GM10248 (cell line): ENCODE measurements at regions not wholly inside any gene's neighbourhood (a gene's known extent, or its start where the extent isn't known, plus 50 kb on each side); places are given as distances from the start of the nearest gene placed in this dataset.

Experiments used
- CTCF ChIA-PET: fragments of 300-600 bp; sonication (Branson Sonifier 250); formaldehyde crosslinking; extraction: SDS; loops from one replicate; lab custom pipeline; 2021; ENCODE audit warnings: antibody characterized with exemption; lab: Yijun Ruan, JAX
- POLR2A ChIA-PET: fragments of 350-650 bp; sonication (Branson Sonifier 250); formaldehyde crosslinking; extraction: SDS; loops from one replicate; lab custom pipeline; 2020; ENCODE audit warnings: antibody characterized with exemption; lab: Yijun Ruan, JAX
- DNase-seq: peaks from one replicate; pipeline ENCODE4 v3.0.0; 2012; ENCODE audit errors: extremely low spot score
- CTCF ChIP-seq: IDR thresholded peaks from 2 replicates; pipeline ENCODE4 v1.5.1; 2012; ENCODE audit warnings: mild to moderate bottlenecking, low read depth; ENCODE audit errors: extremely low read depth, missing control alignments, control extremely low read depth

DNA sequence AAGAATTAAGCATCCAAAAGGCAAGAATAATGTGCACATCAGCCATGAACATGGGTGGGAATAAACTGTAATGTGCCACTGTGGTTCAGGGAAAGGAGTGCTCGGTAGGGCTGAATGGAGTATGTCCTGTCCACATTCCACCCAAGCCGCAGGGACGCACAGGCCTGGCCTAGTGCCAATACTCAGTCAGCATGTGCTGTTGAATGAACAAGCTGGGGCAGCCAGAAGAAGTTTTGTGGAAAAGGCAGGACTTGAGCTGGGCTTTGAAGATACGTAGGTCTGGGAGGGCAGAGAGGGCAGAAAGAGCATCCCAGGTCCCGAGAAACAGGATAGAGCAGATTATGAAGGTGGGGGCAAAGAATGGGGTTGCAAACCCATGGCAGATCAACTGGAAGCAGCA is 60.0 kb upstream of the PLET1 start:
- ChIA-PET POLR2A (no interaction called here), CTCF (no interaction called here)
- DNase-seq: no peak
- no peak for TF ChIP-seq CTCF

DNA sequence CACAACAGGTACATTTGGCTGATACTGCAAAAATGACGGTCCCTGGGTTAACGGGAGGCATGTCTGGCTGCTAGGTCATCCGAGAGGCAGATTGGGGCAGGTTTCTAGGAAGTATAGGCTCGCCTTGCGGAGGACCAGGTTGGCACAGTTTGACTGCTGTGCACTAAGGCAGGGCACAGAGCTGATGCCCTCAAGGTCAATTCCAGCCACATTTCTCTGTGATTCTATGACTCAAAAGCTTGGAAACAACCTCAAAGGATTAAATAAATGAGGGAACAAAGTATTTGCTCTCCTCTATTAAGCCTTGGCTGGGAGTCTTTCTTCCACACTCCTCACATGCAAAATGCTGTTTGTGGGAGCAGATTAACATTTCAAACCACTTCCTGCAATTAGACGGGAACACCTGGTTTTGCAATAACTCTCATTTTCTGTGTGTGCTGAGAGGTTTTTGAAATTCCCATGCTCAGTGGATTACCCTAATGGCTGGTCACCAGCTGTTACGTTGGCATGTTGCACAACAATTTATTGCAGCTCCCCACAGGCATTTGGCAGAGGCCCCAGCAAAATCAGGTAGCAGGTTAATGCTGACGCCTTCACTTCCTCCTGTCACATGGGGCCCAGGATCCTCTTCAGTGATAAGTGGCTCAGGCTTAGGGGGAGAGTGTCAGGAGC is 61.0 kb upstream of the PLET1 start:
- no peak for DNase-seq
- POLR2A ChIA-PET: no interaction called here
- CTCF ChIA-PET: no interaction called here
- no peak for TF ChIP-seq CTCF

DNA sequence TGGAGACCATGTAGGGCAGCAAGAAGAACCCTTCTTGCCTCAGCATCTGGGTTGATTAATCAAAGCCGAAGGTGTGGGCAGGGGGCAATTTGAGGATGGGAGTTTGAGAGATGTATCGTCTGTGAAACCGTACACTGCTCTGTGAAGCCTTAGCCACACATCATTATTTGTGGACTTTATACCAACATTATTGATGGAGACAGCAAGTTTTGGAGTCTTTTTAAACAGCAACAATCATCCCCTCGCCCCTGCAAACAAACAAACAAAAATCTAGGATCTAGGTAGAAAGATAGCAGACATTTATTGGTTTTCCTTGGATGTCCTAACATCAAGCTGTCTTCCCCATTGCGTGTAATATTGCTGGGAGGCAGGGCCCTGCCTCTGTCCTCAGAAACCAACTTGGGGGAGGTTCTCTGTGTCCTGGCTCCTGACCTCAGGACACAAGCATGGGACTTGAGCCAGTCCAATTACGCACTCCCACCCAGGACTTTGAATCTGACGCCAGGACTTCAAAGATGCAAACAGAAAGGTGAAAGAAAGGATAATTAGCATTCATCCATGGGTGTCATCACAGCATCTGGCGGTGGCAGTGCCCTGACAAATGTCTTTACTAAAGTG is 61.6 kb upstream of the PLET1 start:
- no peak for TF ChIP-seq CTCF
- no peak for DNase-seq
- CTCF ChIA-PET: no interaction called here
- POLR2A ChIA-PET: no interaction called here

DNA sequence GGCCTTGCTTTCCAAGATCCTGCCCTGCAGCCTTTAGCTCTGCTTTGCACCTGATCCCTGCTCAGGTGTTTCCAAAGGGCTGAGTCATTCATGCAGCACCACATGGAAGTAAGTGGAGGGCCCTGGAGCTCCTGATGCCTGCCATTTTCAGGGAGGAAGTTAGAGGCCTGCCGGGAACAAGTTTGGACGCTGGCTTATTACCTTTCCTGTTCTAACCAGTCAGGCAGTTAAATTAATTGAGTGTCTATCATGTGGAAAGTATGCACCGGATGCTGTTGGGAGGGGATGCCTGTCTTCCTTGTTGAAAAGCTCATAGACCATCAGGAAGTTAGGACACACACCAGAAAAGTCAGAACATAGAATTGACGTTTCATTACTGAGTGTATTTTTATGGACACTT is 73.7 kb upstream of the PLET1 start:
- no peak for DNase-seq
- TF ChIP-seq CTCF: no peak
- CTCF ChIA-PET: interaction anchor here (1.6 to 1.9 kb wide), 2 partner anchors 11 to 14 kb away, joined by 3 to 5 read pairs; no protein-coding TSS in a partner anchor
- POLR2A ChIA-PET: no interaction called here

DNA sequence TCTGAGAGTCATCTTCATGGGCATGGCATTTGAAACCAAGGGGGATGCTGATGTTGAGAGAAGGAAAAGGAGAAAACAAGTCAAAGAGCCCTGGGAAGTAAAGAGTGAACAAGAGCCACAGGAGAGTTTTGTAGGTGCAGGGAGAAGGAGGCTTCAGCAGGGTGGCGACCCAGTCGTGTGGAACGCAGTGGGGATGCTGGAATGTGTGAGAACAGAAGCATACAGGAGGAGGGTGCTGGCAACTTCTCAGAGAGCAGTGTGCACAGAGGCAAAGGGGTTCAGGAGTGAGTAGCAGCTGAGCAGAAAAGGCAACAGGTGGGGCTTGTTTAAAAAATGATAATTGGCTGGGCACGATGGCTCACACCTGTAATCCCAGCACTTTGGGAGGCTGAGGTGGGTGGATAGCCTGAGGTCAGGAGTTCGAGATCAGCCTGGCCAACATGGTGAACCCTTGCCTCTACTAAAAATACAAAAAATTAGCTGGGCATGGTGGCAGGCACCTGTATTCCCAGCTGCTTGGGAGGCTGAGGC is 75.8 kb upstream of the PLET1 start:
- POLR2A ChIA-PET: no interaction called here
- no peak for TF ChIP-seq CTCF
- no peak for DNase-seq
- CTCF ChIA-PET: no interaction called here

DNA sequence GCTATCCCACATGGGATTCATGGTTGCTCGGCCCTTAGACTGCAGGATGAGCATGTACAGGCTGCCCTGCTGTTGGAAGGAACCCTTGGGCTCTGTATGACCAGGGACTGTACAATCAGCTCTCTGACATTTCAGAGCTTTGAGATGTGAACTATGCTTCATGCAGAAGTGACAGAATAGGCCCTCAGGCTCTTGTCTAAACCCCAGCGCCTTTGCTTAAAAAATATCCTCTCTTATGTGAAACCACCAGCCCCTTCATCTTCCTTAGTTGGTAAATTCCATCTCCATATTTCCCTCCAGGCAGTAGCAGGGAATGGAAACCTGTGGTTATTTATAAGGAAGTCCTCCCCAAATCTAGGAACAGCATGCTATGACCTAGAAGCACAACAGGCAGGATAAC is 78.9 kb upstream of the PLET1 start:
- no peak for DNase-seq
- no peak for TF ChIP-seq CTCF
- ChIA-PET POLR2A (no interaction called here), CTCF (no interaction called here)
